Stimulated activated naive CD8-positive, alpha-beta T cell treated with anti-CD3 and anti-CD28 coated beads, Interleukin-15, Interleukin-2, amounts not matched to agents 100 U/mL and 50 U/mL, for 24 hours (primary cell): ENCODE measurements at regions not wholly inside any gene's neighbourhood (a gene's known extent, or its start where the extent isn't known, plus 50 kb on each side); places are given as distances from the start of the nearest gene placed in this dataset.

Experiments
- ATAC-seq: fragments of 150-1000 bp; cut with Tn5 transposase; one replicate; pipeline ENCODE4 v1.10.0; 2021
- DNase-seq: peaks from one replicate; pipeline ENCODE4 v3.0.0; 2021

DNA sequence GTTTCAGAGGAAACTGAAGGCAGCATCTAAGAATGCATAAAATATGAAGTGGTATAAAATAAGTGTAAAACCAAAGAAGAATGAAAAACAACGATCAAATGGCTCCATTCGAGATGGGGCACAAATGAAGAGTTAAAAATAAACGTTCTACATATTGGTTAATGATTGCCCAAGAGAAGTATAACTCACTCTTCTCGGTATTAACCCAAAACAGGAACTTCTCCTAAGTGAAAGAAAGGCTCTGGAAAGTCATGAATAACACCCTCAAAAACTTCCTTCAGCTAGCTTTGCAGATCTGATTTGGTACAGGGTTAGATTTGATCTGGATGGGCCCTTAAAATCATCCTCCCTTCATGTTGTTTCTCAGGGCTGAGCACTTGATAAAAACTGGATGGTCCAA, 94.3 kb upstream of the ADO start:
- ATAC-seq: no peak
- no peak for DNase-seq

GRCh38 chr10:62715383-62715782, 89.1 kb upstream of the ADO start:
- DNase-seq (no peak), ATAC-seq (peak; percentile 43)

GRCh38 chr10:62718585-62718984, 85.9 kb upstream of the ADO start:
- ATAC-seq (no peak), DNase-seq (no peak)

- ATAC-seq: no peak
- no peak for DNase-seq
Measured at GRCh38 chr10:62719061-62719460, 85.5 kb upstream of the ADO start.

DNA sequence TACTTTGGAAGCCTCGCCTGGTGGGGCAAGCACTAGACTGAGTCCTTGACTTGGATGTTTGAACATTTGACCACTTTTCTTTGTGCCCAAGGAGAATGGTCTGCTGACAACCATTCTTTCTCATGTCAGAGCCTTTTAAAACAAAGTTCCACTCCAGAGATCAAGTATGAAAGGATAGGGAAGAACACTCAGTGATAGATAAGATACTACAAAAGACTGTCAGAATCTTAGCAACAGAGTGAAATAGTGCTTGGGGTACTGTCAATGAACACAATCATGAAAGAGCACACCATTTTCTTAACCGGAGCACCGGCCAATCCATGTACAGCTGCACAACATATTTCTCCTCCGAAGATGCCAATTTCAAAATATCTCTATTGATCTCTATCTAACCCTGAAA, 82.8 kb upstream of the ADO start:
- ATAC-seq: no peak
- DNase-seq: no peak

GRCh38 chr10:62723375-62723774, 81.1 kb upstream of the ADO start:
- ATAC-seq: no peak
- DNase-seq: no peak

- DNase-seq: peak; percentile 43
- no peak for ATAC-seq
Measured at GRCh38 chr10:62724465-62724864, 80.1 kb upstream of the ADO start.

GRCh38 chr10:62726142-62726541, 78.4 kb upstream of the ADO start:
- DNase-seq (peak; percentile 63), ATAC-seq (peak; percentile 97)

- DNase-seq (no peak), ATAC-seq (peak; percentile 26)
Measured at GRCh38 chr10:62726638-62727037, 77.9 kb upstream of the ADO start.

GRCh38 chr10:62727934-62728333, 76.6 kb upstream of the ADO start:
- ATAC-seq: no peak
- no peak for DNase-seq

- no peak for ATAC-seq
- DNase-seq: no peak
Measured at GRCh38 chr10:62728479-62728878, 76.0 kb upstream of the ADO start.

- ATAC-seq: peak; percentile 90
Measured at GRCh38 chr10:62732841-62733653, 71.5 kb upstream of the ADO start.

DNA sequence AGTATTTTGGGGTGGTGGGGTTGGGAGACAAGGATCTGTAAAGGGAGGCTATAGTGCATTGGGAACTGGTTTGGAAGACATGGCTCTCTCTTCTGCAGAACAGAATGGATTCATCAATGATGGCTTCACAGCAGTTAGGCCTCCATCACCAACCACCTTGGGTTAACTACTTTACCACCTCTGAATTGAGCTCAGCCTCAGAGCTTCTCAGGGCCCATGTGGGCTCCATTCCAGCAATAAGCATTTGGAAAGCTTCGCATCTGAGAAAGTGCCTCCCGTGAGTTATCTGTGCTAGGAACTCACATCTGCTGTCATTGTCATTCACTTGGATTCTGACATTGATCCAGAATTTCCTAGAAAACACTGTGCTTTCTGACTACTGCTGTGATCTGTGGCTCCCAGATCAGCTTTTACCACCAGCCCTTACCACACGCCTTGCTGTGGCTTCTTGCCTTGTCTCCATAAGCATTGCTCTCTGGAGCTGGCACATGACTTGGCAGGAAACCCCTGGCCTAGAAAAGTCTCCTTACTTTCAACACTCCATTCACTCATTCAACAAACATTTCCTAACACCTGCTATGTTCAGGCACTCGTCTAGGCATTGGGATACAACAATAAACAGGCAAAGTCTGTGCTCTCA, 70.7 kb upstream of the ADO start:
- ATAC-seq: peak; percentile 1
- peak; percentile 39 for DNase-seq

More at GRCh38 chr10:62732841-62733653, 71.5 kb upstream of the ADO start:
- peak; percentile 64 for DNase-seq

GRCh38 chr10:62734781-62735463, 69.6 kb upstream of the ADO start:
- no peak for DNase-seq
- no peak for ATAC-seq

GRCh38 chr10:62735464-62736167, 68.9 kb upstream of the ADO start:
- ATAC-seq (peak; percentile 3), DNase-seq (no peak)

- ATAC-seq (no peak), DNase-seq (no peak)
Measured at GRCh38 chr10:62736168-62736546, 68.4 kb upstream of the ADO start.

GRCh38 chr10:62738916-62739315, 65.6 kb upstream of the ADO start:
- no peak for DNase-seq
- no peak for ATAC-seq

DNA sequence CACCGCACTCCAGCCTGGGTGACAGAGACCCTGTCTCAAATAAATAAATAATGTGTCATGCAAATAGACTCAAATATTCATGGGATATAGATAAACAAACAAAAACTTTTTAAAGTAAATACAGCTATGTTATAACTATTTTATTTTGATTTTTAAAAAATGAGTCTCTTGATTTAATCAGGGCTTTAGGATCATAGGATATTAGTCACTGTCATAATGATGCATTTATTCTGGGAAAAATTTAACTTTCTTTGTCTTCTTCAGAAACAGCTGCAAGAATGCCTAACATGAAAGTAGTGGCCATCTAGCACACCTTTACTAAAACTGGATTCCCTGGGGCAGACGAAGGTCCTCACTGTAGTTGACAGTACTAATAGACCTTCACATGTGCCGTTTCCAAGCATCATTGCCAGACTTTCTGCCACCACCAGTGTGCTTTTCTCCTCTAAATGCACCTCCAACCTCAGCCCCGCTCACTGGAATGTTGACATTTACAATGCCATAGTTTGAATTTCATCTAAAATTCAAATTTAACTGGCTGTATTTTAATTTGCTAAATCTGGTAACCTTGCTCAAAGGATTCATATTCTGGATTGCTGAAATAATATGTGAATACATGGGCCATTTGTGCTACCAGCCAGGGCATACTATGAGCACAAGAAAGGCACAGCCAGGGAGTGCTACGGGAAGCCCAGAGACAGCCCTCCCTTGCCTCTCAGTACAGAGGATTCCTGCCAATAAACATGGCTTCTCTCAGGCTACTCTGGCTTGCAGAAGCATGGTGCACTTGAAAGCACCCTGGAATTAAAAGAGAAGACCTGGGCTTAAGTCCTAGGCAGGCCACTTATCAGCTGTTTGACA, 63.4 kb upstream of the ADO start:
- DNase-seq (no peak), ATAC-seq (no peak)

- no peak for ATAC-seq
- no peak for DNase-seq
Measured at GRCh38 chr10:62741996-62742395, 62.5 kb upstream of the ADO start.

DNA sequence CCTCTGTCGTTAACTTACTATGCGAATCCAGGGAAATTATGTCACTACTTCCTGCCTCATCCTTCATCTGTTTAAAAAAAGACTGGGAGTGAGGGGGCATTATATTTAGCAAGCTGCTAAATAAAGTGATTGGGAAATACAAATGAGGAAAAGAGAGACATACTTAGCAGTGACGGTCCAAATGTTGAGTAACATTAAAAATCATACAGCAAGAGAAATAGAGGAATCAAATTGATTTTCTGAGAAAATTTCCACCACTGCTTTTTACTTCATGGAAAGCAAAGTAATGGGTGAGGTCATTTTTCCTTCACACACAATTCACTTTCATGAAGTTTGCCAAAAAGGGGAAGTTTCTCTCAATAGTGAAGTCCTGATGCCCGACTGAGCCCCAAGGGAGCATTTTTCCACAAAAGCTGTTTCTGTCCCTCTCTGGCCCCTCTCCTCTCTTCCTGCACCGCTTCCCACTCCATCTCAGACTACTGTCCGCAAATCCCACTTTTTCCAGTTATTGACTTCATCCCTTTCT, 61.9 kb upstream of the ADO start:
- ATAC-seq: no peak
- DNase-seq: no peak

GRCh38 chr10:62744136-62744535, 60.4 kb upstream of the ADO start:
- DNase-seq (no peak), ATAC-seq (no peak)
